ENCODE measurements at regions not wholly inside any gene's neighbourhood (a gene's known extent, or its start where the extent isn't known, plus 50 kb on each side); places are given as distances from the start of the nearest gene placed in this dataset.

- Histone ChIP-seq H3K56ac (ENCODE audit: insufficient read length, low read depth, low read length) (no peak overlapping the region), H2BK120ac (ENCODE audit: low read depth, low read length, poor library complexity, severe bottlenecking) (no peak overlapping the region), H2AFZ (ENCODE audit: low read length) (no peak overlapping the region), H3K23me2 (ENCODE audit: insufficient read length, low read depth, low read length, poor library complexity, severe bottlenecking) (no peaks in the 10 kb centered on the region), H4K91ac (ENCODE audit: insufficient read length, low read depth, low read length) (no peak overlapping the region), H3T11ph (ENCODE audit: low read length) (no peak overlapping the region), H2BK15ac (ENCODE audit: low read depth, low read length) (no peak overlapping the region), H3K23ac (ENCODE audit: insufficient read length, low read depth, low read length) (no peak overlapping the region), H3K27ac (ENCODE audit: insufficient read length, low read depth, low read length) (no peak overlapping the region), H2BK12ac (ENCODE audit: insufficient read length, low read depth, low read length) (no peak overlapping the region), H3K14ac (ENCODE audit: insufficient read depth, low read length) (no peak overlapping the region), H3K18ac (ENCODE audit: insufficient read length, low read depth, low read length) (no peak overlapping the region), H3K79me1 (ENCODE audit: insufficient read depth, low read depth, low read length, poor library complexity, severe bottlenecking) (no peaks in the 10 kb centered on the region), H3K4me1 (ENCODE audit: insufficient read depth, low read length) (no peaks in the 10 kb centered on the region), H4K20me1 (ENCODE audit: control insufficient read depth, insufficient read depth, insufficient read length) (no peaks in the 10 kb centered on the region), H4K8ac (replicated peaks; ENCODE audit: insufficient read length, low read depth, low read length) (no peak overlapping the region), H3K9ac (ENCODE audit: extremely low read depth, insufficient read length, low read length) (no peak overlapping the region), H3K4ac (ENCODE audit: low read depth, low read length) (no peak overlapping the region), H2BK20ac (ENCODE audit: low read depth, low read length, poor library complexity, severe bottlenecking) (no peak overlapping the region), H3K79me2 (ENCODE audit: insufficient read depth, low read length) (no peaks in the 10 kb centered on the region), H3K4me2 (ENCODE audit: insufficient read depth, insufficient read length, low read length) (no peak overlapping the region), H4K5ac (ENCODE audit: insufficient read length, low read depth, low read length) (no peak overlapping the region), H2AK5ac (ENCODE audit: insufficient read length, low read length) (no peak overlapping the region), H2BK5ac (ENCODE audit: insufficient read length, low read length) (no peak overlapping the region), H3K27me3 (ENCODE audit: insufficient read depth, low read length) (no peaks in the 10 kb centered on the region), H3K9me3 (ENCODE audit: control insufficient read depth, low read depth, low read length) (no peaks in the 10 kb centered on the region)
- H3K4me1 Mint-ChIP-seq = no peaks in the 10 kb centered on the region
- no peaks in the 10 kb centered on the region for H3K9me3 Mint-ChIP-seq
- no peaks in the 10 kb centered on the region for H3K36me3 Mint-ChIP-seq (ENCODE audit: insufficient read depth in 1 of 3, low read depth in 3 of 3)
- DNase-seq = no peak
- WGBS (ENCODE audit: extremely low coverage, insufficient read length, low lambda C conversion rate) = no CpG with 5 or more reads among the region's 1 CpG
- H3K27me3 Mint-ChIP-seq (ENCODE audit: low read depth) = no peaks in the 10 kb centered on the region
- TF ChIP-seq, protein P1, sequence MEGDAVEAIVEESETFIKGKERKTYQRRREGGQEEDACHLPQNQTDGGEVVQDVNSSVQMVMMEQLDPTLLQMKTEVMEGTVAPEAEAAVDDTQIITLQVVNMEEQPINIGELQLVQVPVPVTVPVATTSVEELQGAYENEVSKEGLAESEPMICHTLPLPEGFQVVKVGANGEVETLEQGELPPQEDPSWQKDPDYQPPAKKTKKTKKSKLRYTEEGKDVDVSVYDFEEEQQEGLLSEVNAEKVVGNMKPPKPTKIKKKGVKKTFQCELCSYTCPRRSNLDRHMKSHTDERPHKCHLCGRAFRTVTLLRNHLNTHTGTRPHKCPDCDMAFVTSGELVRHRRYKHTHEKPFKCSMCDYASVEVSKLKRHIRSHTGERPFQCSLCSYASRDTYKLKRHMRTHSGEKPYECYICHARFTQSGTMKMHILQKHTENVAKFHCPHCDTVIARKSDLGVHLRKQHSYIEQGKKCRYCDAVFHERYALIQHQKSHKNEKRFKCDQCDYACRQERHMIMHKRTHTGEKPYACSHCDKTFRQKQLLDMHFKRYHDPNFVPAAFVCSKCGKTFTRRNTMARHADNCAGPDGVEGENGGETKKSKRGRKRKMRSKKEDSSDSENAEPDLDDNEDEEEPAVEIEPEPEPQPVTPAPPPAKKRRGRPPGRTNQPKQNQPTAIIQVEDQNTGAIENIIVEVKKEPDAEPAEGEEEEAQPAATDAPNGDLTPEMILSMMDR (conservative IDR thresholded peaks at IDR 0.05) = no peak
- no peak overlapping the region for H3K27ac Mint-ChIP-seq
- no peak overlapping the region for H3K4me3 Mint-ChIP-seq
These were observed 407.8 kb downstream of the CBLN4 start for GRCh38 chr20:55597526-55597925.

Data from H9 (cell line).